ENCODE measurements at regions not wholly inside any gene's neighbourhood (a gene's known extent, or its start where the extent isn't known, plus 50 kb on each side); places are given as distances from the start of the nearest gene placed in this dataset.

DNA sequence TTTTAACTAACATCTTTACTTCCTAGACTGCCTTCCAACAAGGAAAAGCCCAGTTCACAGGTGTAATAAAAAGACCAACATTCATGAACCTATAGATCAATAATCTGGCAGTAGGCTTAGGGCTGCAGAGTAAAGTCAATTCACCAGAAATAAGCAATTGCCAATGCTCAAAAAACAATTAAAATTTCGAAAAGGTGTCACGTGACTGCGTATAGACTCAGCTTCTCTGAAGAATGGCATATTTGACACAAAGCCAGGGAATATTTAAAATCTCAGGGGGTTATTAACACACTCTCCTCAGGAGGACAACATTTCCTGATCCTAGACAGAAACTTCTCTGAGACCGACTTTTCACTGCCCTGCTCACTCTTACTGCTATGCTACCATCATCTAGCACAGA, 245.2 kb upstream of the LRATD1 start:
- Histone ChIP-seq H3K9me3 (no peaks in the 10 kb centered on the region), H3K4me3 (no peak overlapping the region), H3K27me3 (no peaks in the 10 kb centered on the region), H3K27ac (no peak overlapping the region), H3K36me3 (no peaks in the 10 kb centered on the region), H3K4me1 (no peaks in the 10 kb centered on the region)
- TF ChIP-seq POLR2A (IDR thresholded peaks at IDR 0.05) = no peak
- TF ChIP-seq, protein P1, sequence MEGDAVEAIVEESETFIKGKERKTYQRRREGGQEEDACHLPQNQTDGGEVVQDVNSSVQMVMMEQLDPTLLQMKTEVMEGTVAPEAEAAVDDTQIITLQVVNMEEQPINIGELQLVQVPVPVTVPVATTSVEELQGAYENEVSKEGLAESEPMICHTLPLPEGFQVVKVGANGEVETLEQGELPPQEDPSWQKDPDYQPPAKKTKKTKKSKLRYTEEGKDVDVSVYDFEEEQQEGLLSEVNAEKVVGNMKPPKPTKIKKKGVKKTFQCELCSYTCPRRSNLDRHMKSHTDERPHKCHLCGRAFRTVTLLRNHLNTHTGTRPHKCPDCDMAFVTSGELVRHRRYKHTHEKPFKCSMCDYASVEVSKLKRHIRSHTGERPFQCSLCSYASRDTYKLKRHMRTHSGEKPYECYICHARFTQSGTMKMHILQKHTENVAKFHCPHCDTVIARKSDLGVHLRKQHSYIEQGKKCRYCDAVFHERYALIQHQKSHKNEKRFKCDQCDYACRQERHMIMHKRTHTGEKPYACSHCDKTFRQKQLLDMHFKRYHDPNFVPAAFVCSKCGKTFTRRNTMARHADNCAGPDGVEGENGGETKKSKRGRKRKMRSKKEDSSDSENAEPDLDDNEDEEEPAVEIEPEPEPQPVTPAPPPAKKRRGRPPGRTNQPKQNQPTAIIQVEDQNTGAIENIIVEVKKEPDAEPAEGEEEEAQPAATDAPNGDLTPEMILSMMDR (IDR thresholded peaks at IDR 0.05) = no peak
- ATAC-seq (no peak), DNase-seq (no peak)
- intact Hi-C loops (cut with DNase I) = no loop called here
- 47% methylated on average over 4 of the region's 4 CpGs for WGBS (ENCODE audit: insufficient coverage, low coverage, low lambda C conversion rate, missing lambda C conversion rate)

DNA sequence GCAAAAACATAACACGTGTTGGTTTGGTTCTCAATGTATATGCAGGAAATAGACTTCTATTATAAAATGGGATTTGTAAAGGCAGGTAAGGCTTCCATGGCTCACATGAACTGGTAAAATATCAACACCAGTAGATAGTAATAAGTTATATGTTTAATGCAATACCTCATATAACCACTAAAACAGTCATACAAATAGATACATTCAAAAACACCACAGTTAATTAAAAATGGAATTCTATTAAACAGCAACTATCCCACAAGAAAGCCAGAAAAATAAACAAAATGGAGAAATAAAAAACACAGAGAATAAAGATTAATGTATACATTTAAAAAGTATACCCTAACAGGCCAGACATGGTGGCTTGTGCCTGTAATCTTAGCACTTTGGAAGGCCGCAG, 243.8 kb upstream of the LRATD1 start:
- ATAC-seq (no peak), DNase-seq (no peak)
- Histone ChIP-seq H3K9me3 (no peaks in the 10 kb centered on the region), H3K27ac (no peak overlapping the region), H3K36me3 (no peaks in the 10 kb centered on the region), H3K4me1 (no peaks in the 10 kb centered on the region), H3K4me3 (no peak overlapping the region), H3K27me3 (no peaks in the 10 kb centered on the region)
- 46% methylated on average over 2 of the region's 2 CpGs for WGBS (ENCODE audit: insufficient coverage, low coverage, low lambda C conversion rate, missing lambda C conversion rate)
- TF ChIP-seq, protein P1 (IDR thresholded peaks at IDR 0.05) = peak in 1 of 4 donors; percentile 5
- no peak for TF ChIP-seq POLR2A (IDR thresholded peaks at IDR 0.05)
- intact Hi-C loops (cut with DNase I) = no loop called here

DNA sequence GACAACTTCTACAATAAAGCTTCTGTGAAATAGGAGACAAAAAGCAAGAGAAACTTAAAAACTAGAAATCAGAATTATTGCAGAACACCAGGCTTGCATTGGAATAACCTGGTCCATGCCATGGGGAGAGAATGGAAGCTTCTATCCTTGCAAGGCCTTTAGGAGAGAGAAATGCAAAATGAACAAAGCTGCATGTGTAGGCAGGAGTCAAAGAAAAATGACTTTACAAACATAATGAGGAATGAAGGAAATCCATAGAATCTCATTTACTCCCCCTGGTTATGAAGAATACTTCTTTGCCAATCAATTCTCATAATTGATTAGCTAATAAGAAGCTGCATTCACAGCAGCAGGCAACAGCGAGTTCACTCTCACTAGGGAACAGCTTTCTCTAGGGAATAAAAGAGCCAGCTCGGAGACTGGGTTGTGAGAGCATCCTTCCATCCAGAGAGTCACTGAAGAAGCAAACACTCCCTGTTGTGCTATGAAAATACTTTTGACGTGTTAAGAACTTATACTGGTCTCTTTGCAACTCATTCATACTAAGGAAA, 235.9 kb upstream of the LRATD1 start:
- H3K36me3 ChIP-seq = no peaks in the 10 kb centered on the region
- H3K4me3 ChIP-seq = no peak overlapping the region
- no peak for ATAC-seq
- DNase-seq = no peak
- H3K27ac ChIP-seq = no peak overlapping the region
- H3K4me1 ChIP-seq = no peaks in the 10 kb centered on the region
- WGBS (ENCODE audit: insufficient coverage, low coverage, low lambda C conversion rate, missing lambda C conversion rate) = 49% methylated on average over 3 of the region's 3 CpGs
- TF ChIP-seq, protein P1 (IDR thresholded peaks at IDR 0.05) = no peak
- no peak for TF ChIP-seq POLR2A (IDR thresholded peaks at IDR 0.05)
- H3K9me3 ChIP-seq = no peaks in the 10 kb centered on the region
- intact Hi-C loops (cut with DNase I) = no loop called here
- no peaks in the 10 kb centered on the region for H3K27me3 ChIP-seq

DNA sequence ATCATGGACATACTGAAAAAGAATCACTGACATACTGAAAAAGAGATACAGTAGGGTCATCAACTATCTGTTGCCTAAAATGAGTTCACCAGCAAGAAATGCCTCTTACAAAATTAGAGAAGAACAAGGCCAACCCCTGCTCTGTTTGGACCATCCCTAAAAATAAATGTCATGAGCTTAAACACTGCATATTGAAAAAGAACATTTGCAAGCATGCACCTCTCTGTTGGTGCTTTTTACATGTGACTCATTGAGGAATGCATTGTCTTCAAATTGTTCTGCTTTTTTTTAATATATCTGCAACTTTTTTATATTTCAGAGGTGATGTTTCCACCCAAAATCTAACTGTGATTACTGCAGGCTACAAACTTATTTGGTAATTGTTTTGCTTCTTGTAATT, 233.9 kb upstream of the LRATD1 start:
- DNase-seq = no peak
- no peak overlapping the region for H3K27ac ChIP-seq
- no peak overlapping the region for H3K4me3 ChIP-seq
- no peaks in the 10 kb centered on the region for H3K9me3 ChIP-seq
- no peaks in the 10 kb centered on the region for H3K27me3 ChIP-seq
- H3K4me1 ChIP-seq = no peaks in the 10 kb centered on the region
- ATAC-seq = no peak
- no peaks in the 10 kb centered on the region for H3K36me3 ChIP-seq
- no peak for TF ChIP-seq POLR2A (IDR thresholded peaks at IDR 0.05)
- TF ChIP-seq, protein P1 (IDR thresholded peaks at IDR 0.05) = no peak
- intact Hi-C loops (cut with DNase I) = no loop called here

DNA sequence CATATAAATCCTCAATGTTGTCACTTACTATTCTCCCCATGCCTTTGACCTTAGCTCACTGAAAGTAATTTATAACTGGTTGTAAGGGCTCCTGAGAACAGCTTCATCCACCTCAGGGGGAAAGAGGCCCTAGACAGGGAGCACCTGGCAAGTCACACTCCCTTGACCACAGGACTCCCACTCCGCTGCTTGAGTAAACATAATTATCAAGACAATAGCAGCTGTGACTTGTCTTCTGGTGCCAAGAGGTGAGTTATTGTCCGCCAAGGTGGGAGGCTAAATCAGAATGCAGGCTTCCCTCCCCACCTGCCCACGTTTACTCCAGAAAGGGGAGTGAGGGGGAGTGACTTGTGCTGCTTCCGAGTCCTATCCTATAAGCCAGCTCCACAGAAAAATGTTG, 230.6 kb upstream of the LRATD1 start:
- H3K27ac ChIP-seq = no peak overlapping the region
- 24% methylated on average over 4 of the region's 4 CpGs for WGBS (ENCODE audit: insufficient coverage, low coverage, low lambda C conversion rate, missing lambda C conversion rate)
- no peaks in the 10 kb centered on the region for H3K9me3 ChIP-seq
- no peaks in the 10 kb centered on the region for H3K36me3 ChIP-seq
- no peak for ATAC-seq
- no peak for TF ChIP-seq POLR2A (IDR thresholded peaks at IDR 0.05)
- TF ChIP-seq, protein P1 (IDR thresholded peaks at IDR 0.05) = no peak
- DNase-seq = no peak
- intact Hi-C loops (cut with DNase I) = no loop called here
- no peaks in the 10 kb centered on the region for H3K4me1 ChIP-seq
- H3K4me3 ChIP-seq = no peak overlapping the region
- H3K27me3 ChIP-seq = no peaks in the 10 kb centered on the region

Measured in right lobe of liver (tissue), 6 donors.